GM23338 (cell line): ENCODE measurements at regions not wholly inside any gene's neighbourhood (a gene's known extent, or its start where the extent isn't known, plus 50 kb on each side); places are given as distances from the start of the nearest gene placed in this dataset.

Source experiments
- ATAC-seq: fragments of 200-7000 bp; cut with Tn5 transposase; 3 replicates; pipeline ENCODE4 v1.9.1; 2020
- DNase-seq: peaks from one replicate; pipeline ENCODE4 v3.0.0-alpha.2; 2015; ENCODE audit warnings: low spot score
- H2AFZ ChIP-seq: fragments of 200-600 bp; sonication (generic); 2 replicates; pipeline ENCODE4 v1.8.0; 2016; ENCODE audit warnings: antibody characterized with exemption, mild to moderate bottlenecking, moderate library complexity
- H3F3A ChIP-seq: fragments of 200-600 bp; sonication (generic); replicated peaks from 2 replicates; pipeline ENCODE4 v1.8.0; 2017; ENCODE audit warnings: antibody characterized with exemption, mixed run types, low read depth
- H3K27ac ChIP-seq: fragments of 200-600 bp; sonication (generic); 2 replicates; pipeline ENCODE4 v1.6.1; 2016; ENCODE audit warnings: low read depth
- H3K27me3 ChIP-seq: fragments of 200-600 bp; sonication (generic); 2 replicates; pipeline ENCODE4 v1.8.0; 2016; ENCODE audit warnings: mild to moderate bottlenecking, mixed run types, moderate library complexity; ENCODE audit not compliant: insufficient read depth
- H3K36me3 ChIP-seq: fragments of 200-600 bp; sonication (generic); 2 replicates; pipeline ENCODE4 v1.8.0; 2016; ENCODE audit warnings: mild to moderate bottlenecking; ENCODE audit not compliant: insufficient read depth
- H3K4me1 ChIP-seq: fragments of 200-600 bp; sonication (generic); 2 replicates; pipeline ENCODE4 v1.8.0; 2016; ENCODE audit warnings: mild to moderate bottlenecking, moderate library complexity; ENCODE audit not compliant: insufficient read depth
- H3K4me2 ChIP-seq: fragments of 200-600 bp; sonication (generic); 2 replicates; pipeline ENCODE4 v1.7.1; 2017; ENCODE audit warnings: mixed run types
- H3K4me3 ChIP-seq: fragments of 200-600 bp; sonication (generic); 2 replicates; pipeline ENCODE4 v1.6.1; 2016; ENCODE audit warnings: mixed run types
- H3K79me2 ChIP-seq: fragments of 200-600 bp; sonication (generic); replicated peaks from 2 replicates; pipeline ENCODE4 v1.8.0; 2017; ENCODE audit warnings: mild to moderate bottlenecking; ENCODE audit not compliant: insufficient read depth
- H3K9me2 ChIP-seq: fragments of 200-600 bp; sonication (generic); 2 replicates; pipeline ENCODE4 v1.8.0; 2017; ENCODE audit not compliant: insufficient read depth
- H4K20me1 ChIP-seq: fragments of 200-600 bp; sonication (generic); replicated peaks from 2 replicates; pipeline ENCODE4 v1.8.0; 2017; ENCODE audit warnings: mild to moderate bottlenecking; ENCODE audit not compliant: insufficient read depth
- H3K27ac Mint-ChIP-seq: 2 replicates; pipeline ENCODE4 v1.8.0; 2020; ENCODE audit warnings: inconsistent platforms, mild to moderate bottlenecking, moderate library complexity, mixed read lengths
- H3K27me3 Mint-ChIP-seq: 3 replicates; pipeline ENCODE4 v1.8.0; 2022; ENCODE audit warnings: low read depth, mild to moderate bottlenecking, moderate library complexity, mixed read lengths, inconsistent platforms; ENCODE audit not compliant: insufficient read depth, poor library complexity
- H3K36me3 Mint-ChIP-seq: 3 replicates; pipeline ENCODE4 v1.8.0; 2021; ENCODE audit warnings: low read depth, mild to moderate bottlenecking, inconsistent platforms, moderate library complexity, mixed read lengths
- H3K4me1 Mint-ChIP-seq: 3 replicates; pipeline ENCODE4 v1.8.0; 2020; ENCODE audit warnings: mild to moderate bottlenecking, inconsistent platforms, mixed read lengths
- H3K4me3 Mint-ChIP-seq: 3 replicates; pipeline ENCODE4 v1.8.0; 2021; ENCODE audit warnings: moderate library complexity, mild to moderate bottlenecking, inconsistent platforms, mixed read lengths
- H3K9me3 Mint-ChIP-seq: 3 replicates; pipeline ENCODE4 v1.8.0; 2020; ENCODE audit warnings: moderate library complexity, mild to moderate bottlenecking, inconsistent platforms, mixed read lengths
- CREB1 ChIP-seq: fragments of 250-450 bp; sonication (Bioruptor Pico); IDR thresholded peaks from 2 replicates; pipeline ENCODE4 v1.5.0; 2020; ENCODE audit warnings: low read depth, mild to moderate bottlenecking, moderate library complexity
- CTCF ChIP-seq, 2 experiments: fragments of 200-600 bp in 1 of 2; sonication (generic) in 1 of 2; conservative IDR thresholded peaks; 2 replicates each; pipeline versions ENCODE4 v1.5.1 to v1.6.1; 2016 to 2017; ENCODE audit warnings: antibody characterized with exemption in 2 of 2, low read depth in 2 of 2, mild to moderate bottlenecking in 2 of 2, moderate library complexity in 1 of 2
- ETS1 ChIP-seq: IDR thresholded peaks from 2 replicates; pipeline ENCODE4 v1.6.1; 2016; ENCODE audit warnings: antibody characterized with exemption
- EZH2phosphoT487 ChIP-seq: fragments of 200-600 bp; sonication (generic); IDR thresholded peaks from one replicate; pipeline ENCODE4 v1.8.1; 2018; ENCODE audit warnings: antibody characterized with exemption; ENCODE audit not compliant: unreplicated experiment
- JUNB ChIP-seq: IDR thresholded peaks from one replicate; pipeline ENCODE4 v1.6.1; 2016; ENCODE audit warnings: antibody characterized with exemption; ENCODE audit not compliant: unreplicated experiment
- NANOG ChIP-seq: IDR thresholded peaks from 2 replicates; pipeline ENCODE4 v1.6.1; 2016; ENCODE audit warnings: antibody characterized with exemption, borderline replicate concordance
- POLR2AphosphoS5 ChIP-seq: IDR thresholded peaks from 2 replicates; pipeline ENCODE4 v1.6.1; 2016; ENCODE audit warnings: antibody characterized with exemption, low read depth
- ZNF331 ChIP-seq: fragments of 250-450 bp; sonication (Bioruptor Pico); IDR thresholded peaks from 2 replicates; pipeline ENCODE4 v1.5.0; 2020; ENCODE audit warnings: low read depth, mild to moderate bottlenecking, moderate library complexity
- ZNF462 ChIP-seq: fragments of 250-450 bp; sonication (Bioruptor Pico); IDR thresholded peaks from 2 replicates; pipeline ENCODE4 v1.5.0; 2020; ENCODE audit warnings: mild to moderate bottlenecking, moderate library complexity

- no peak overlapping the region for H3K4me2 ChIP-seq
- Mint-ChIP-seq H3K36me3 (no peaks in the 10 kb centered on the region), H3K4me3 (no peak overlapping the region), H3K27me3 (no peaks in the 10 kb centered on the region), H3K9me3 (no peaks in the 10 kb centered on the region), H3K4me1 (no peaks in the 10 kb centered on the region), H3K27ac (no peak overlapping the region)
- H2AFZ ChIP-seq, result no peak overlapping the region
- H3K4me1 ChIP-seq, result no peaks in the 10 kb centered on the region
- no peaks in the 10 kb centered on the region for H3K27me3 ChIP-seq
- no peaks in the 10 kb centered on the region for H4K20me1 ChIP-seq
- H3F3A ChIP-seq, result no peaks in the 10 kb centered on the region
- no peaks in the 10 kb centered on the region for H3K79me2 ChIP-seq
- no peak for DNase-seq
- no peak for TF ChIP-seq ETS1
- ATAC-seq, result no peak
- no peaks in the 10 kb centered on the region for H3K9me2 ChIP-seq
- H3K4me3 ChIP-seq, result no peak overlapping the region
- H3K36me3 ChIP-seq, result no peaks in the 10 kb centered on the region
- H3K27ac ChIP-seq, result no peak overlapping the region
Observed at GRCh38 chr2:37851828-37852584, 73.1 kb upstream of the RMDN2 start.

- no peaks in the 10 kb centered on the region for H3K4me1 ChIP-seq
- no peaks in the 10 kb centered on the region for H3K9me2 ChIP-seq
- H2AFZ ChIP-seq, result no peak overlapping the region
- no peaks in the 10 kb centered on the region for H3K27me3 ChIP-seq
- H4K20me1 ChIP-seq, result no peaks in the 10 kb centered on the region
- H3K36me3 Mint-ChIP-seq, result no peaks in the 10 kb centered on the region
- ATAC-seq (no peak), DNase-seq (no peak)
- H3K4me2 ChIP-seq, result no peak overlapping the region
- no peaks in the 10 kb centered on the region for H3K36me3 ChIP-seq
- no peak overlapping the region for H3K27ac Mint-ChIP-seq
- H3K4me3 ChIP-seq, result no peak overlapping the region
- no peaks in the 10 kb centered on the region for H3K79me2 ChIP-seq
- no peaks in the 10 kb centered on the region for H3F3A ChIP-seq
- H3K9me3 Mint-ChIP-seq, result no peaks in the 10 kb centered on the region
- H3K4me3 Mint-ChIP-seq, result no peak overlapping the region
- peaks cover 2% of the 10 kb centered on the region for H3K27me3 Mint-ChIP-seq
- H3K4me1 Mint-ChIP-seq, result 0 out of 3 replicates have a peak, but pooled peaks cover under 1% of the 10 kb centered on the region
- H3K27ac ChIP-seq, result no peak overlapping the region
- TF ChIP-seq CTCF (conservative IDR thresholded peaks at IDR 0.05; ENCODE audit: low read depth in 2 of 2) (no peak), ZNF462 (CRISPR knock-in tag) (no peak), POLR2AphosphoS5 (no peak), JUNB (no peak), NANOG (no peak), EZH2phosphoT487 (no peak), ZNF331 (no peak), CREB1 (CRISPR knock-in tag) (no peak)
Observed at GRCh38 chr2:37852585-37853014, 72.5 kb upstream of the RMDN2 start.
